ENCODE measurements at regions not wholly inside any gene's neighbourhood (a gene's known extent, or its start where the extent isn't known, plus 50 kb on each side); places are given as distances from the start of the nearest gene placed in this dataset.

DNA sequence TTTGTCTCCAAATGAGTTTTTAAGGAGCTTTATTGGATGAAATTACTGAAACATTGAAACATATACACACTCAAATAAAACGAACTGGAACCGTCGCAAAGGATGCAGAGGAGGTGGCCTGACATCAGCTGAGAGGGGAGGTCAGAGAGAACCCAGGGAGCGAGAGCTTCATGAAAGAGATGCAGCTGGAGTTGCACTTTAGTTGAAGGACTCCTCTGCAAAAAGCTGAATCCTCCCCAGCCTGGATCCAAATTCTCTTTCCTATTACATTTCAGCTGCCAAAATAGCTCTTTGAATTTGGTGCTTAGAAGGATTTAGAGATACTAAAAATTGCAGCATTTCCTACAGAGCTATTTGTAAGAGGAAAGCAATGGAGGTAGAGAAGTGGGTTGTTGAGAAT, 140.0 kb upstream of the DPP6 start:
- Histone ChIP-seq H3K4me1 (ENCODE audit: control insufficient read depth in 4 of 4, insufficient read depth in 4 of 4, low read length in 3 of 4) (no peaks in the 10 kb centered on the region), H3K9me3 (ENCODE audit: control insufficient read depth in 4 of 4, low read length in 3 of 4) (no peaks in the 10 kb centered on the region), H3K27me3 (ENCODE audit: control insufficient read depth in 4 of 4, insufficient read depth in 4 of 4, low read length in 3 of 4) (peaks cover 0 to 3% (median 1%) of the 10 kb centered on the region in 4 donors), H3K4me3 (ENCODE audit: low read depth in 1 of 3, low read length in 3 of 3) (no peak overlapping the region), H3K27ac (ENCODE audit: low read depth in 1 of 2, low read length in 2 of 2) (no peak overlapping the region), H3K36me3 (ENCODE audit: control insufficient read depth in 4 of 4, insufficient read depth in 3 of 4, low read depth in 1 of 4, low read length in 3 of 4) (no peaks in the 10 kb centered on the region), H3K9ac (ENCODE audit: low read depth in 1 of 2, low read length in 2 of 2) (no peak overlapping the region)
- TF ChIP-seq, protein P1, sequence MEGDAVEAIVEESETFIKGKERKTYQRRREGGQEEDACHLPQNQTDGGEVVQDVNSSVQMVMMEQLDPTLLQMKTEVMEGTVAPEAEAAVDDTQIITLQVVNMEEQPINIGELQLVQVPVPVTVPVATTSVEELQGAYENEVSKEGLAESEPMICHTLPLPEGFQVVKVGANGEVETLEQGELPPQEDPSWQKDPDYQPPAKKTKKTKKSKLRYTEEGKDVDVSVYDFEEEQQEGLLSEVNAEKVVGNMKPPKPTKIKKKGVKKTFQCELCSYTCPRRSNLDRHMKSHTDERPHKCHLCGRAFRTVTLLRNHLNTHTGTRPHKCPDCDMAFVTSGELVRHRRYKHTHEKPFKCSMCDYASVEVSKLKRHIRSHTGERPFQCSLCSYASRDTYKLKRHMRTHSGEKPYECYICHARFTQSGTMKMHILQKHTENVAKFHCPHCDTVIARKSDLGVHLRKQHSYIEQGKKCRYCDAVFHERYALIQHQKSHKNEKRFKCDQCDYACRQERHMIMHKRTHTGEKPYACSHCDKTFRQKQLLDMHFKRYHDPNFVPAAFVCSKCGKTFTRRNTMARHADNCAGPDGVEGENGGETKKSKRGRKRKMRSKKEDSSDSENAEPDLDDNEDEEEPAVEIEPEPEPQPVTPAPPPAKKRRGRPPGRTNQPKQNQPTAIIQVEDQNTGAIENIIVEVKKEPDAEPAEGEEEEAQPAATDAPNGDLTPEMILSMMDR (IDR thresholded peaks at IDR 0.05; ENCODE audit: low read depth, low read length, missing input control), result no peak
- TF ChIP-seq HNF4G (IDR thresholded peaks at IDR 0.05), result no peak
- no peak for TF ChIP-seq SP1 (IDR thresholded peaks at IDR 0.05)
- no peak for TF ChIP-seq JUND (IDR thresholded peaks at IDR 0.05)
- DNase-seq (ENCODE audit: low spot score), result no peak
- whole genome bisulfite sequencing, result 58% methylated on average over 4 of the region's 4 CpGs

DNA sequence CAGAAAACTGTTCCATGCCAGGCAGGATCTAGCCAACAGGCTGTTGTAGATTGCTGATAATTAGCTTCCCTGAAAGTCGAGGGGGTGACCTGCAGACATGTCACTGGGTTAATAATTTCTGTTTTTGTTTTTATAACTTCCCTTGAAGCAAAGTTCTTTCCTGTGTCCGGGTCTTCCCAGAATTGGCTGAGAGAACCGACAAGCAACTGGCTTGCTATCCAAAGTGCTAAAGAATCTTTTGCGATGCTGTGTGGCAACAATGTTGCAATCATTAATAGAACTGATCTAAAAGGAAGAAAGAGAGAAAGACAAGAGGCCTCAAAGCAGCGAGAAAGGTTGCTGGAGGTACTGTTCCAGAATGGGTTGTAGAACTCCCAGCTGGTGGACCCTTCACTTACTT, 132.1 kb upstream of the DPP6 start:
- WGBS, result 63% methylated on average over 5 of the region's 5 CpGs
- Histone ChIP-seq H3K36me3 (ENCODE audit: control insufficient read depth in 4 of 4, insufficient read depth in 3 of 4, low read depth in 1 of 4, low read length in 3 of 4) (no peaks in the 10 kb centered on the region), H3K27ac (ENCODE audit: low read depth in 1 of 2, low read length in 2 of 2) (no peak overlapping the region), H3K9ac (ENCODE audit: low read depth in 1 of 2, low read length in 2 of 2) (no peak overlapping the region), H3K4me3 (ENCODE audit: low read depth in 1 of 3, low read length in 3 of 3) (no peak overlapping the region), H3K9me3 (ENCODE audit: control insufficient read depth in 4 of 4, low read length in 3 of 4) (no peaks in the 10 kb centered on the region), H3K4me1 (ENCODE audit: control insufficient read depth in 4 of 4, insufficient read depth in 4 of 4, low read length in 3 of 4) (no peaks in the 10 kb centered on the region), H3K27me3 (ENCODE audit: control insufficient read depth in 4 of 4, insufficient read depth in 4 of 4, low read length in 3 of 4) (peaks cover 0 to under 1% (median 0%) of the 10 kb centered on the region in 4 donors)
- no peak for DNase-seq (ENCODE audit: low spot score)
- no peak for TF ChIP-seq ATF3 (IDR thresholded peaks at IDR 0.05)
- no peak for TF ChIP-seq ZBTB33 (IDR thresholded peaks at IDR 0.05)
- no peak for TF ChIP-seq JUND (IDR thresholded peaks at IDR 0.05)
- no peak for TF ChIP-seq NR2F2 (IDR thresholded peaks at IDR 0.05)
- no peak for TF ChIP-seq RAD21 (IDR thresholded peaks at IDR 0.05)
- no peak for TF ChIP-seq SP1 (IDR thresholded peaks at IDR 0.05)
- no peak for TF ChIP-seq GABPA (IDR thresholded peaks at IDR 0.05 in 1 of 2, conservative IDR thresholded peaks at IDR 0.05 in 1 of 2)
- TF ChIP-seq TAF1 (conservative IDR thresholded peaks at IDR 0.05), result no peak
- TF ChIP-seq, protein P2, sequence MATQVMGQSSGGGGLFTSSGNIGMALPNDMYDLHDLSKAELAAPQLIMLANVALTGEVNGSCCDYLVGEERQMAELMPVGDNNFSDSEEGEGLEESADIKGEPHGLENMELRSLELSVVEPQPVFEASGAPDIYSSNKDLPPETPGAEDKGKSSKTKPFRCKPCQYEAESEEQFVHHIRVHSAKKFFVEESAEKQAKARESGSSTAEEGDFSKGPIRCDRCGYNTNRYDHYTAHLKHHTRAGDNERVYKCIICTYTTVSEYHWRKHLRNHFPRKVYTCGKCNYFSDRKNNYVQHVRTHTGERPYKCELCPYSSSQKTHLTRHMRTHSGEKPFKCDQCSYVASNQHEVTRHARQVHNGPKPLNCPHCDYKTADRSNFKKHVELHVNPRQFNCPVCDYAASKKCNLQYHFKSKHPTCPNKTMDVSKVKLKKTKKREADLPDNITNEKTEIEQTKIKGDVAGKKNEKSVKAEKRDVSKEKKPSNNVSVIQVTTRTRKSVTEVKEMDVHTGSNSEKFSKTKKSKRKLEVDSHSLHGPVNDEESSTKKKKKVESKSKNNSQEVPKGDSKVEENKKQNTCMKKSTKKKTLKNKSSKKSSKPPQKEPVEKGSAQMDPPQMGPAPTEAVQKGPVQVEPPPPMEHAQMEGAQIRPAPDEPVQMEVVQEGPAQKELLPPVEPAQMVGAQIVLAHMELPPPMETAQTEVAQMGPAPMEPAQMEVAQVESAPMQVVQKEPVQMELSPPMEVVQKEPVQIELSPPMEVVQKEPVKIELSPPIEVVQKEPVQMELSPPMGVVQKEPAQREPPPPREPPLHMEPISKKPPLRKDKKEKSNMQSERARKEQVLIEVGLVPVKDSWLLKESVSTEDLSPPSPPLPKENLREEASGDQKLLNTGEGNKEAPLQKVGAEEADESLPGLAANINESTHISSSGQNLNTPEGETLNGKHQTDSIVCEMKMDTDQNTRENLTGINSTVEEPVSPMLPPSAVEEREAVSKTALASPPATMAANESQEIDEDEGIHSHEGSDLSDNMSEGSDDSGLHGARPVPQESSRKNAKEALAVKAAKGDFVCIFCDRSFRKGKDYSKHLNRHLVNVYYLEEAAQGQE (IDR thresholded peaks at IDR 0.05), result no peak
- no peak for TF ChIP-seq FOXA1 (IDR thresholded peaks at IDR 0.05)
- TF ChIP-seq, protein P3, sequence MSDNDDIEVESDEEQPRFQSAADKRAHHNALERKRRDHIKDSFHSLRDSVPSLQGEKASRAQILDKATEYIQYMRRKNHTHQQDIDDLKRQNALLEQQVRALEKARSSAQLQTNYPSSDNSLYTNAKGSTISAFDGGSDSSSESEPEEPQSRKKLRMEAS (IDR thresholded peaks at IDR 0.05), result no peak
- TF ChIP-seq HNF4A (conservative IDR thresholded peaks at IDR 0.05), result no peak
- TF ChIP-seq, protein P1 (IDR thresholded peaks at IDR 0.05; ENCODE audit: low read depth, low read length, missing input control), result no peak
- no peak for TF ChIP-seq RXRA (IDR thresholded peaks at IDR 0.05)
- no peak for TF ChIP-seq FOXA2 (IDR thresholded peaks at IDR 0.05)
- no peak for TF ChIP-seq HNF4G (IDR thresholded peaks at IDR 0.05)
- no peak for TF ChIP-seq EGR1 (IDR thresholded peaks at IDR 0.05; ENCODE audit: low read depth in 2 of 2)

All from liver (tissue), 8 donors.